ENCODE measurements at regions not wholly inside any gene's neighbourhood (a gene's known extent, or its start where the extent isn't known, plus 50 kb on each side); places are given as distances from the start of the nearest gene placed in this dataset.
"Not testable (repeated sequence)": the region's sequence is repeated elsewhere in the genome, so short reads cannot be mapped to it uniquely, and the experiment has no call there.

DNA sequence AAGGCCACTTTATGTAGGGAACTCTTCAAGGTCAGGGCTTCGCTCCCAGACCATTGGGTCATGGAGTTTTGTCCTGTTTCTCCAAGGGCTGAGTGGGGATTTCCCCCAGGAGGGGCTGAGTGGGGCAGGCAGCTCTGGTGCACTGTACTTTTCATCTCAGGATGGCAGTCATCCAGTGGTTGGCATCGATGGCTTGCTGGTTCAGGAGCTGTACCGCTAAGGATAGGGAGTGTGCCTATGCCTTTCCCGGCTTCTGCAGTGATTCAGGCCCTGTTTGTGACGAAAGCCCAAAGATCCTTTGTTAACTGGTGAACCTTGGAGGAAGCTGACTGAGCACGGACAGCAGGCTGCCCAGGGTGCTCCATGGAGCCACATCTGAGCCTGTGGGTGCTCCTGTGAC lies 100.1 kb upstream of the GADD45A start:
- DNase-seq (ENCODE audit: low spot score) = no peak

DNA sequence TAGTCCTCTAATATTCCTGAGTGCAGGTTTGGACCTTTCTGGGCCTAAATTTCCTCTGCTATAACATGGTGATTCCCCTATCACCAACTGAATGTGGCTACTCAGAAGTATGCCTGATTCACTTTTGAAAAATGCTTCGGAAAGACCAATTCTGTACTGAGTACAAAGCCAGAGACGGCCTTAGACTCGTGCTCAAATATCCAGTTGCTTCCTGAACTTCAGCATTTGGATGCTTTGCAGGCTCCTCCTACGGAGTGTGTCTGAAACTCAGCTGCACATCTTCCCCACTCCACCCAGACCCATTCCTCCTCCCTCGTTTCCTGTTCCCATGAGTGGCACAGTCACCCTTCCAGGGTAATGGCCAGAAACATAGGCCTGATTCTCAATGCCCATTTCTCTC lies 98.4 kb upstream of the GADD45A start:
- no peak for DNase-seq (ENCODE audit: low spot score)

DNA sequence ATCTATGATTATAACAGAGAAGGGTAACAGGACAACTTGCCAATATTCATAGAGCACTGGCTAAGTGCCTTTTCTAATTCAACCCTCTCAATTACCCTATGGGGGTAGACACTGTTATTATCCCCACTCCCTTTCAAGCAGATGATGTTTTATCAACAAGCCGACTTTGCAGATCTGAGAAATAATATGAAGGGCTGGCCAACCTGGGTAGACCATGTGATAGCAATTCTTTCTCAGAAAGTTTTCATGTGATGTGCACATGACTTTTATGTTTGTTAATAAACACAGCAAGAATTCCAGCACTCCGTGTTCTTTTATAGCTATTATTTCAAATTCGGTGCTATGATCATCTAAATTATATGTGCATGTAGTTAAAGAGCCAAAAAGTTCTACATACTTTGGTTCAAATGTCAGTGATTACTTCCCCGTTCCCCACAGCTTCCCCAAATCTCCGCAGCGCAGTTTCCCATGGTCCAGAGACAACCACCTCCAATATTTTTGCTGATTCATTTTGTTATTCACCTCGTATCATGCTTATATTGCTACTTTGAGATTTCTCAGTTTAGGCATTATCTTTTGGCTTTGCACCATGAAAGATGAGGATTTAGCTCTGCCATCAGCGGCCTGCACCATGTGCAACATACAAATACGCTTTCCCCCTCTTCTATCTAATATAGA lies 96.7 kb upstream of the GADD45A start:
- DNase-seq (ENCODE audit: low spot score) = no peak

DNA sequence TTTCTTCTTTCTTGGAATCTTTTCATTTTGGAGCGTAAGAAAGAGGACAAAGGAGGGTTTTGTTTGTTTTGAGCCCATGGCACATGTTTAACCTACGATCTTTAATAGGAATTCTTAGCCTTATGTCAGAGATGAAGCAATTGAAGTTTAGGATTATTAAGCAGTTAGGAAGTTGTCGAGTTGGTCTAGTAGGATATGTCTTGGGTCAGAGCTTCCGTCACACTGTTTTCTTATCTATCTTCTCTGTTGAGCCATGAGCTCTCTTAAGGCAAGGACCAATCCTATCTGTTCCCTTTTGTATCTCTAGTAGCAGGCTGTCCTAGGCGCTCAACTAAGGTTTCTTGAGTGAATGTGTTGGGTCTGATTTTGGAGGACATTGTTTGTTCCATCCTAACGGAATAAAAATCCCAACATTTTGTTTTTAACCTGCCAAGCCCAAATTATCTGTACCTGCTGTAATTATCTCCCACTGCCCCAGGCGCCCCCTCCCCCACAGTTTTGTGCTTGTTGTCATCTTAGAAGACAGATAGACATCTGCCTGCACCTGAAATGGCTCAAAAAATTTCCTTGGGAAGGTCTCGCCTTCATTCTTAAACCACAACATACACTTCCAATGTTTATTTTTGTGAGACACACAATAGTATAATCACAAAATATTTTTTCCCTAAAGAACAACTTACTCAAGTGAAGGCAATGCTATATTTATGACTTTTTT lies 95.3 kb upstream of the GADD45A start:
- DNase-seq (ENCODE audit: low spot score) = no peak

DNA sequence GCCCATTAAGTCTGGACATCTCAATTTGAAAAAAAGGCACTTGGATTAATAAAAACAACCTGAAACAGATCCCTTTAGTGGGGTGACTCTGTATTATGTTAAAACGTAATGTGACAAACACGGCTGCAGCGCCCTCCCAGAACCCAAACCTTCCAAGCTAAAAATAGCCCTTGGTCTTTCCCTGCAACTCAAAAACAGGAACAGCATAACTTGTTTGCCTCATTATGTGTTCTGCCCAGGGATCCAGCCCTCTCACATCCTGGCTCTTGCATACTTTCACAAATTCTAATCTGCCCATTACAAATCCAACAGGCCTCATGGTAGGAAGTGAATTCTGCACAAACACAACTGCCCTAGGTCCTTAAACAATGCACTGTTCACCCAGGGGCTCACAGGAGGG lies 94.7 kb upstream of the GADD45A start:
- peak; percentile 40 for DNase-seq (ENCODE audit: low spot score)

DNA sequence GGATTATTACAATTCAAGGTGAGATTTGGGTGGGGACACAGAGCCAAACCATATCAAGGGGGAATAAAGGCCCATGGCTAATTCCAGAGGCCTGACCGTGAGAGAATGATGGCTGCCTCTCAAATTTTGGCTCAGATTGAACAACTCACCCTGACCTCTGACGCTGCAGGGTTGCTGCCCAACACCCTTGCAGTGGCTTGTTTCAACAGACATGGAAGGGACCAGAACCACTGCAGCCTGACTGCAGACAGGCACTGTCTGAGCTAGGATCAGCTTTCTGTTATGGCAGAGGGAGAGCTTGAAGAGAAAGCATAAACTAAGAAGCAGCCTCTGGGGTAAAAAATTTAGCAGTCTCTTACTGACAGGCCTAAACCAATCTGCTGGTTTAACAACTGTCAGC lies 90.2 kb upstream of the GADD45A start:
- DNase-seq (ENCODE audit: low spot score) = no peak

DNA sequence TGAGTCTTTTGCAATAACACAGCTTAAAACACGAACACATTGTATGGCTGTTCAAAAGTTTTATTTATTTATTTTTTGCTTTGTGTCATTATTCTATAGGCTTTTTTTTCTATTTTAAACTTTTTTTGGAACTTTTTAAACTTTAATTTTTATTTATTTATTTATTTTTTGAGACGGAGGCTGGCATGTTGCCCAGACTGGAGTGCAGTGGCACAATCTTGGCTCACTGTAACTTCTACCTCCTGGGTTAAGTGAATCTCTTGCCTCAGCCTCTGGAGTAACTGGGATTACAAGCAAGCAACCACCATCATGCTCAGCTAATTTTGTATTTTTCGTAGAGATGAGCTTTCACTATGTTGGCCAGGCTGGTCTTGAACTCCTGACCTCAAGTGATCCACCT lies 88.3 kb upstream of the GADD45A start:
- DNase-seq (ENCODE audit: low spot score) = no peak

DNA sequence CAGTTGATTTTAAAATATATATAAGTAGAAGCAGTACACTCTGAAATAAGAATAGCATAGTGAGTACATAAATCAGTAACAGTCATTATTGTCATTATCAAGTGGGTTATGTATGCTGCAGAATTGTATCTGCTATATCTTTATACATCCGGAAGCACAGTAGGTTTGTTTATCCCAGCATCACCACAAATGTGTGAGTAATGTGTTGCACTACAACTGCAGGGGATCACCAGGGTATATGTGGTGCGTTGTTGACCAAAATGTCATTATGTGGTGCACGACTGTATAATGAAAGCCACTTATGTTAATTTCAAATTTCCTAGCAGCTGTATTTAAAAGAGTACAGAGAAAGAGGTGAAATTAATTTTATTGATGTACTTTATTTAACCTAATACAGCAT lies 87.7 kb upstream of the GADD45A start:
- no peak for DNase-seq (ENCODE audit: low spot score)

DNA sequence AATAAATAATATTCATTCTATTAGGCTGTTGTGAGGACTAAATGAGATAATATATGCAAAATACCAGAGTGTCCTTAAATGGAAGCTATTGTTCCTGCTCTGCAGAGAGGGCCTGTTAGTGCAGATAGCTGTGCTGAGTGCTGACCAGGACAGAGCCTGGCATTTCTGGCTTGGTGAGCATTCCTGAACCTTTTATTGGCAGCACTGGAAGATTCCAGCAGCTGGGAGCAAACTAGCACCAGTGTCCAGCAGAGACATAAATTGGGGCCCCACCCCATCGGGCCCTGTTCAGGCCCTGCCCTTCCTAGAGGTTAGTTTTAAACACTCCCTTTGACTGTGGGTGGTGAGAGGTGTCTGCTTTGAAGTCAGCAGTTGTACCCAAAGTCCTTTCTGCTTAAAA lies 85.9 kb upstream of the GADD45A start:
- DNase-seq (ENCODE audit: low spot score) = no peak

DNA sequence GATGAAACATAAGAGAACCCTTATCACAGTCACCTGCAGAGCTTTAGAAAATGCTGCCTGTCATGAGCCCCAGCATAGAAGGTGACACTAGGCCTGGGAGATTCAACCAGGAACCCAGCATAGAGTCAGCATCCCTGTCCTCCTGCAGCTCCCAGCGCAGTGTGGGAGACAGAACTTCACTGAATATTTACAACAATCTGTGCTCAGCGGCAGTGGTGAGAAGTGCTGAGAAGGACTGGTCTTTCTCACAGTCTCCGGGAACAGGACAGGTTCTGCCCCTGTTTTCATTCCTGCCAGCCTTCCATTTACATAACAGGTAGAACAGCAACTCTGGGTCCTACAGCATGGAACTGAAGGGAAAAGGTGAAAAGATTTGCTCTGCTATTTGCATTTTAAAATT lies 83.5 kb upstream of the GADD45A start:
- no peak for DNase-seq (ENCODE audit: low spot score)

DNA sequence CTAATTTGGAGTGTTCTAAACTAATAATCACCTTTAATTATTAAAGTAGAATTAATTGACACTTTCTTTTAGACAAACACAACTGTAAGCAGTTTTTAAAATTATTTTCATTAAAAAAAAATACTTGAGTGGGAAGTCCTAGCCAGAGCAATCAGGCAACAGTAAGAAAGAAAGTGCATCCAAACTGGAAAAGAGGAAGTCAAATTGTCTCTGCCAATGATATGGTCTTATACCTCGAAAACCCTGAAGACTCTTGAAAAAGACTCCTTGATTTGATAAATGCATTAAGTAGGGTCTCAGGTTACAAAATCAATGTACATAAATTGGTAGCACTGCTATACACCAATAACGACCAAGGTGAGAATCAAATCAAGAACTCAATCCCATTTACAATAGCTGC lies 83.0 kb upstream of the GADD45A start:
- DNase-seq (ENCODE audit: low spot score) = no peak

DNA sequence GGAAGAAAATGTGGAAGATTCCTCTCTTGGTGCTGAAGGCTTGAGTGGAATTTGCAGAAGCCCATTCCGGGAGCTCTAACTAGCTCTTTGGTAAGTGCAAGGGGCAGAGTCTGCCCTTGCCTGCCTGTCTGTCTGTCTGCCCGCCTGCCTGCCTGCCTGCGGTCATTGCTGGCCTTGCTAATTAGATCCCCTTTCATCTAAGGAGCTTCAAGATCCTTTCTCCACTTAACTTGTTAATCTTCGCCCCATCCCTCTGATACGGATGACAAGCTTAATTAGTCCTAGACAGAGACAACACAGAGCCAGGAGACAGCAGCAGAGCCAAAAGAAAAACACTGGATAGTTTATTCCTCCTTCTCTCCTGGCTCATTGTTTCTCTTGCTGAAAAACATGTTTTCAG lies 80.2 kb upstream of the GADD45A start:
- no peak for DNase-seq (ENCODE audit: low spot score)

DNA sequence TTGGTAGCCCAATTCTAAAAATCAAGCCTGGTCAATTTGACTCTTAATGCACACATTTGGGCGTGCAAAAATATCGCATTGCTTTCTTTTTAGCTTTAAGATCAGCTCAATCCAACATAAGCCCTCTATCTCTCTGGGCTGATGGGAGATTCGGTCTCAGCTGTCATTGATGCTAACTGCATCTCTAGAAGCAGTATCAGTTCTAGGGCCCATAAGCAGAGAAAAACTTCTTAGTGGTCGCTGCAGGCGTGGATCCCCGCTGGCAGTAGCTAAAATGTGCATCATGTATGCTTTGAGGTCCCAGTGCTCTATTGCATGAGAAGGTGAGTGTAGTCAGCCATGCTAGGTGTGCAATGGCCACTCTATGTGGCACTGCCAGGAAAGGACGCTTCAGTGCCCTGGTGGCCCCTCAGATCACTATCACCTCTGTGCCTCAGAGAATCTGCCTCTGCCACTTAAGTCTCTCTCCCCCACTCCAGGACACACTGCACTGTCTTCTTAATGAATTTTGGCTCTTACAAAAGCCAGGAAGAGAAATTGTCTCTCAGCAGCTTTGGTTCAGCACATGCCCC lies 79.7 kb upstream of the GADD45A start:
- no peak for DNase-seq (ENCODE audit: low spot score)

DNA sequence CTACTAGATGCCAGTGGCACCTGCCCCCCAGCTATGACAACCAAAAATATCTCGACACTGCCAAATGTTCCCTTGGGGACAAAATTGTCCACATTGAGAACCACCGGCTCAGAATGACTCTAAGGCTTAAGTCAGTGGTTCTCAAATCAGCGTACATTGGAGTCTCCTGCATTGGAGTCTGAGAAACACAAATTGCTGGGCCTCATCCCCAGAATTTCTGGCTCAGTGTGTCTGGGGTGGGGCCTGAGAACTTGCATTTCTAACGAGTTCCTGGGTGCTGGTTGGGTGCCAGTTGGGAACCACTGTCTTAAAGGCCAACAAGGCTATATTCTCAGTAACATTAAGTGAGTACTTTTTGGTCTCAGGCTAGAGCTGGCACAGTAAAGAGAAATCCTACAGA lies 77.7 kb upstream of the GADD45A start:
- DNase-seq (ENCODE audit: low spot score) = no peak

DNA sequence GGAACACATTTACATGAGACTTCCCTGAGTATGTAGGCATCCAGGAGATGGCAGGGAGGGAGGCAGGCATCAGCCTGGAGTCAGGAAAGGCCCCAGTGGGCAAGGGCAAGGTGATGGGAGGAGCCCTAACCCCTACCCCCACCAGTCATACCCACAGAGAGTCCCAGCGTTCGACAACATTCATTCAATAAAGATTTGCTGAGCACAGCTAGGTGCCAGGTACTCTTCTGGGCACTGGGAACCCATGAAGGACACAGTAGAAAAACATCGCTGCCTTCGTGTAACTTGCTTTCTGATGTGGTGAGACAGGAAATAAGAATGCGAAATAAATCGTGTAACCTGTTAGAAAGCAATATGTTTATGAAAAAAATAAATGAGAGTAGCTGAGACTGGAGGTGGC lies 77.3 kb upstream of the GADD45A start:
- no peak for DNase-seq (ENCODE audit: low spot score)

DNA sequence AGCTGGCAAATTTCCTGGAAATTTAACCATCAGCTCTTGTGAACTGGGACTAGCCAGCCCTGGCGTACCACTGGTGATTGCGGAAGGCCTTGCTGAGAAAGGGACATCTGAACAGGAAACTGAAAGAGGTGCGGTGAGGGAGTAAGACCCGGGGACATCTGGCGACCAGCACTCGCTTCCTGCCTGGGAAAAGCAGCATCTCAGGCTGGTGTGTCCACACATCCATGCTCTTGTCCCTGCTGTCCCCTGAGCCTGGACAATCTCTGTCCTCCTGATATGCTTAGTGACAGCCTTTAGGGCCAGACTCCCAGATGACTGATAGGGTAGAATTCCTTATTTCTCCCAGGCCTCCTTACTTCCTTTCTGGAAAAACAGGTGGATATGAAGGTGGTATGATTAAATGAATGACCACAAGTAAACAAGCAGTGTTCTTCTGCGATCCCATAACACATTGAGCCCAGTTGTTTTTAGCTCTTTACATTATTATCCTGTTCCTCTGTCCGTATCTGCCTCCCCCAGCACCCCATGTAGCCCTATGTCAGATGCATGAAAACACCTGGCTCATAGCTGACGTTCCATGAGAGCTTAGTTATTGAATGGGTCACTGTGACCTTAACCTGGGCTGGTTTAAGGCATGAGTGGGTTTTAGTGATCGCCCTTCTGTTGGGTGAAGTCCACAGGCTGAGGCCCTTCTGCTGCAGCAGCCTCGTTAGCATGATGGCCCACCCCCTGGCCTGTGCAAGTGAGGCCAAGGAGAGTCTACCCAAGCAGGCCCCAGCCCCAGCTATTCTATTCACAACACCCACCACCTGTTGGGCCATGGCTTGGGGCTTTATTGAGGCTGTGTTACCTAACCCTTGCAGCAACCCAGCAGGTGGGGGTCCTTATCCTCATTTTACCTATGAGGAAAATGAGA lies 76.1 kb upstream of the GADD45A start:
- DNase-seq (ENCODE audit: low spot score) = no peak

DNA sequence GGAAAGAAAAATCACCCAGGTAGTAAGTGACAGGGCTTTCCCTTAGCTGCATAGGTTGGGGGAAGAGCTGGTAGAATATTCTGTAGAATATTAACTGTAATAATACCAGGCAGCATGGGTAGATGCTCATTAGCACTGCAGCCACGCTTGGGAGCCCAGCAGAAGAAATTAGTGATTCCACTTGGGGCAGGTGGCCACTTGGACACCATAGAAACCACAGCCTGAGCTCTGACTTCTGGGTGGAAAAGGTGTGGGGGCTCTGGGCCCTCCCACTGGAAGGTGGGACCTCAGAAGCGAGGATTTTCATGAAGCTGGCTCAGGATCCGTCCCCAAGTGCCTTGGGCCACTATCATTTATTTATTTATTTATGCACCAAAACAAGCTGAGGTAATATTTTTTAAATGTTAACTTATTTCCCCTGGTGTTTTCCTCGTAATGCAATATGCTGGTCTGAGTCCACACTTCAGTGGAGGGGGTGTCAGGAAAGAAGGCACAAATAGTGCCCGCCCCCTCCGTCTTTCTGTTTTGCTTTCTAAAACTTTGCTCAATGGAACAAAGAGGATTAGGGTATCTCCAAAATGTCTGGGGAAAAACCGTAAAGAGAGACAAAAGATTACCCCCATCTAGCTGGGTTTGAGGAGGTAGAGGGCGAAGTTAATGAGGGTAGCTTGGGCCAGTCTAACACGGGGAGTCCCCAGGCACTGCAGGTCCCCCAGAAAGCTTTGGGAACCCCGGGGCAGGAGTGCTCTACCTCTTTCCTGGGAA lies 75.2 kb upstream of the GADD45A start:
- DNase-seq (ENCODE audit: low spot score) = no peak

DNA sequence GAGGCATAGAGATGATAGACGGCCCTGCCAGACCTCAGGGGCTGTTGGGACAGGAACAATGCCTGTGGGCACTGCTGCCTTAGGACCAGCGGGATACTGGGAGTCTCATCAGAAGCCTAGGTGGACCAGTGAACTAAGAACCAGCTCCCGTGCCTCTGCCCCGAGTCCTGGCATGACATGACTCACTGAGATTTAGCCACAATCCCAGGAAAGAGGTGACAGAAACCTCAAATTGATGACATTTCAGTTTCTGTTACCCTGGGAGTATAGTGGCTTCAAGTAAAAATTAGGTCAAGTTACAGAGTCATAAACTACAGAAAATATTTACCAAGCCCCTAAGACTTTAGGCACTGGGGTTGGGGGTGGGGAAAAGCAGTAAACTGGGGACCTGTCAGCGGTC lies 74.6 kb upstream of the GADD45A start:
- no peak for DNase-seq (ENCODE audit: low spot score)

DNA sequence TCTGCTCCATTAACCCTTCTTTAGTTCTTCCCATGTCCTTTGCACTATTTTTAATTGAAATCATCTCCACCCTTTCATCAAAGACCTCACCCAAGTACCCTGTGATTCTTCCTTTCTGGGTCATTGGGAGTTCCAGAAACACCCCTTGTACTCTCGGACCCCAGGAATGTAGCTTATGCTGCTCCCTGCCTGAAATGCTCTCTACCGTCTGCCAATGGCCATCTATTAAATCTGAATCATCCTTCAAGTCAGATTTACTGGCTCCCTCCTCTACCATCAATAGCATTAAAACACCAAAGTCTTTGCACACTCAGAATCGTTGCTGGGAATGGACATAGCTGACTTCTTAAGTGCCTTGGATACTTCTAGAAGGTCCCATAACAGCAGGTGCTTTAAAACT lies 73.2 kb upstream of the GADD45A start:
- DNase-seq (ENCODE audit: low spot score) = no peak

DNA sequence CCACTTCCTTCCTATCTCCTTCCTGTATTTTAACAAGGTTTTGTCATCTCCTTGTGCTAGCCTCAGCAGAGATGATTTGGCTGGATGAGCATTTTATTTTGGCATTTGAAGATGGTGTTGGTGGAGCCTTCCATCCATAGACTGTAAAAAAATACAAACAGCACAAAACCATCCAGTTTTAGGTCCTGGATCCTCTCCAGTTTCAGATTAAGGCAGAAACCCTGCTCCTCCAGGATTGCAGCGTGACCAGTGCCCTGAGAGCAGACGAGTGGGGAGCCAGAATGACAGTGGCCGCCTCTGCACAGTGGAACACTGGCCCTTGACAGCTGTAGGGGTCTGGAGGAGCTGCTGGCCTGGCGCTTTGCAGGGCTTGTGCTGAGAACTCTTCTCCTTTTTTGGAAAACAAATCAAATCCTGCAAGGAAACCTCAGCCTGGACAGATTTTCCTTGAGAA lies 72.2 kb upstream of the GADD45A start:
- no peak for DNase-seq (ENCODE audit: low spot score)

DNA sequence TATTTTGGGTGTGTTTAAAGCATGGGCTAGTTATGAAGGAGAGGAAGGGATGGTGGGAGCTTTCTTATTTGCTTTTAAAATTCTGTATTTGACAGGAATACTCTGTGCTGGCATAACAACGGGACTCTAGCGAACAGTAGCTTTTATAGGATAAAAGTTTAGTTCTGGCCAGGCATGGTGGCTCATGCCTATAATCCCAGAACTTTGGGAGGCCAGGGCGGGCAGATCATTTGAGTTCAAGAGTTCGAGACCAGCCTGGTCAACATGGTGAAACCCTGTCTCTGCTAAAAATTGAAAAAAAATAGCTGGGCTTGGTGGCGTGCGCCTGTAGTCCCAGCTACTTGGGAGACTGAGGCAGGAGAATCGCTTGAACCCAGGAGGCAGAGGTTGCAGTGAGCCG lies 71.5 kb upstream of the GADD45A start:
- not testable (repeated sequence) for DNase-seq (ENCODE audit: low spot score)

DNA sequence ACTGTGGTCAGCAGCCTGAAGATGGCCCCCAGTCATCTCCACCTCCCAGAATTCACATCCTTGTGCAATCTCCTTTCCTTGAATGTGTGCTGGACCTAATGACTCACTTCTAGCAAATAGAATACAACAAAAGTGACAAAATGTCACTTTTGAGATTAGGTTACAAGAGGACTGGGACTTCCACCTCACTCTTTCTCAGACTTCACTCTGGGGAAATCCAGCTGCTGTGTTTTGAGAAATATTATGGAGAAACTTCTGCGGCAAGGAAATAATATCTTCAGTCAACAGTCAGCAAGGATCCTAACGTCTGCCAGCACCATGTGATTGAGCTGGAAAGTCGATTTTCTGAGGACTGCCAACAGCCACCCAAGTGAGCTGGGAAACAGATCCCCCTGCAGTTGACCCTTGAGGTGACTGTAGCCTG lies 70.5 kb upstream of the GADD45A start:
- no peak for DNase-seq (ENCODE audit: low spot score)

All from Ammon's horn (tissue), 1 donor.